Esophagus squamous epithelium (tissue), 4 donors: ENCODE measurements at regions not wholly inside any gene's neighbourhood (a gene's known extent, or its start where the extent isn't known, plus 50 kb on each side); places are given as distances from the start of the nearest gene placed in this dataset.

Experiments
- POLR2A ChIP-seq, 4 donors: fragments of 450-650 bp; IDR thresholded peaks; one replicate each; pipeline ENCODE4 v1.6.1; 2017; ENCODE audit warnings: antibody characterized with exemption in 4 of 4, mild to moderate bottlenecking in 4 of 4, moderate library complexity in 3 of 4
- TF ChIP-seq, protein P1 (sequence below), 6 experiments: fragments of 450-650 bp in 4 of 6; fragments of 200-600 bp in 2 of 6; sonication (generic) in 2 of 6; IDR thresholded peaks; one replicate each; pipeline ENCODE4 v1.5.1; 2016 to 2019; ENCODE audit warnings: antibody characterized with exemption in 6 of 6, mild to moderate bottlenecking in 4 of 6, moderate library complexity in 4 of 6

- TF ChIP-seq, protein P1, sequence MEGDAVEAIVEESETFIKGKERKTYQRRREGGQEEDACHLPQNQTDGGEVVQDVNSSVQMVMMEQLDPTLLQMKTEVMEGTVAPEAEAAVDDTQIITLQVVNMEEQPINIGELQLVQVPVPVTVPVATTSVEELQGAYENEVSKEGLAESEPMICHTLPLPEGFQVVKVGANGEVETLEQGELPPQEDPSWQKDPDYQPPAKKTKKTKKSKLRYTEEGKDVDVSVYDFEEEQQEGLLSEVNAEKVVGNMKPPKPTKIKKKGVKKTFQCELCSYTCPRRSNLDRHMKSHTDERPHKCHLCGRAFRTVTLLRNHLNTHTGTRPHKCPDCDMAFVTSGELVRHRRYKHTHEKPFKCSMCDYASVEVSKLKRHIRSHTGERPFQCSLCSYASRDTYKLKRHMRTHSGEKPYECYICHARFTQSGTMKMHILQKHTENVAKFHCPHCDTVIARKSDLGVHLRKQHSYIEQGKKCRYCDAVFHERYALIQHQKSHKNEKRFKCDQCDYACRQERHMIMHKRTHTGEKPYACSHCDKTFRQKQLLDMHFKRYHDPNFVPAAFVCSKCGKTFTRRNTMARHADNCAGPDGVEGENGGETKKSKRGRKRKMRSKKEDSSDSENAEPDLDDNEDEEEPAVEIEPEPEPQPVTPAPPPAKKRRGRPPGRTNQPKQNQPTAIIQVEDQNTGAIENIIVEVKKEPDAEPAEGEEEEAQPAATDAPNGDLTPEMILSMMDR (IDR thresholded peaks at IDR 0.05), result no peak
- TF ChIP-seq POLR2A (IDR thresholded peaks at IDR 0.05), result no peak
Measured at GRCh38 chr20:23269954-23270353, 80.6 kb upstream of the NXT1 start.
